CD14-positive monocyte (primary cell): ENCODE measurements at regions not wholly inside any gene's neighbourhood (a gene's known extent, or its start where the extent isn't known, plus 50 kb on each side); places are given as distances from the start of the nearest gene placed in this dataset.

ENCODE experiments used
- DNase-seq, 3 donors: peaks; one replicate each; pipeline ENCODE4 v3.0.0-alpha.2; 2011 to 2022
- H2AFZ ChIP-seq: 2 replicates; pipeline ENCODE4 v1.6.0; 2012; ENCODE audit warnings: mild to moderate bottlenecking, low read depth, low read length, inconsistent platforms; ENCODE audit not compliant: insufficient read depth, poor library complexity, severe bottlenecking
- H3K27ac ChIP-seq, 2 donors: 1 replicate in 1 of 2; 2 replicates in 1 of 2; pipeline ENCODE4 v1.5.1; 2012 to 2013; ENCODE audit warnings: low read length in 2 of 2, control low read depth in 1 of 2, inconsistent platforms in 1 of 2, low read depth in 1 of 2, mild to moderate bottlenecking in 1 of 2
- H3K27me3 ChIP-seq, 2 donors: one replicate each; pipeline versions ENCODE4 v1.6.0 to v1.6.1; 2011 to 2013; ENCODE audit warnings: low read length in 2 of 2; ENCODE audit not compliant: control insufficient read depth in 2 of 2, insufficient read depth in 2 of 2
- H3K36me3 ChIP-seq, 2 donors: replicated peaks in 1 of 2; 1 replicate in 1 of 2; 2 replicates in 1 of 2; pipeline versions ENCODE4 v1.5.1 to v1.6.1; 2012 to 2013; ENCODE audit warnings: low read length in 2 of 2, control low read depth in 1 of 2, inconsistent platforms in 1 of 2, mild to moderate bottlenecking in 1 of 2; ENCODE audit not compliant: insufficient read depth in 2 of 2, control insufficient read depth in 1 of 2
- H3K4me1 ChIP-seq, 2 donors: 1 replicate in 1 of 2; 2 replicates in 1 of 2; pipeline versions ENCODE4 v1.5.1 to v1.6.1; 2012 to 2013; ENCODE audit warnings: low read length in 2 of 2, control low read depth in 1 of 2, inconsistent platforms in 1 of 2, mild to moderate bottlenecking in 1 of 2, moderate library complexity in 1 of 2; ENCODE audit not compliant: insufficient read depth in 2 of 2, control insufficient read depth in 1 of 2
- H3K4me2 ChIP-seq: replicated peaks from 2 replicates; pipeline ENCODE3; 2012; ENCODE audit warnings: low read length, moderate library complexity, mild to moderate bottlenecking; ENCODE audit not compliant: poor library complexity, severe bottlenecking; ENCODE audit errors: extremely low read depth
- H3K4me3 ChIP-seq, 3 experiments: fragments of 200-600 bp in 1 of 3; sonication (generic) in 1 of 3; replicated peaks in 1 of 3; 1 replicate in 2 of 3; 2 replicates in 1 of 3; pipeline ENCODE4 v1.5.1; 2011 to 2013; ENCODE audit warnings: low read length in 3 of 3, mild to moderate bottlenecking in 3 of 3, control low read depth in 2 of 3, low read depth in 2 of 3, inconsistent platforms in 1 of 3, moderate library complexity in 1 of 3
- H3K79me2 ChIP-seq: 2 replicates; pipeline ENCODE4 v1.6.0; 2012; ENCODE audit warnings: mild to moderate bottlenecking, control low read depth, inconsistent platforms, low read length, moderate library complexity; ENCODE audit not compliant: insufficient read depth
- H3K9ac ChIP-seq: 2 replicates; pipeline ENCODE4 v1.6.0; 2017; ENCODE audit warnings: low read length, mild to moderate bottlenecking; ENCODE audit not compliant: insufficient read depth, poor library complexity, severe bottlenecking
- H3K9me3 ChIP-seq, 2 donors: replicated peaks in 1 of 2; 1 replicate in 1 of 2; 2 replicates in 1 of 2; pipeline versions ENCODE4 v1.5.1 to v1.6.1; 2012 to 2013; ENCODE audit warnings: low read length in 2 of 2, control low read depth in 1 of 2; ENCODE audit not compliant: control insufficient read depth in 1 of 2, insufficient read depth in 1 of 2
- H4K20me1 ChIP-seq: 2 replicates; pipeline ENCODE4 v1.6.0; 2012; ENCODE audit warnings: mild to moderate bottlenecking, low read length, control low read depth, moderate library complexity; ENCODE audit not compliant: insufficient read depth
- H3K27ac Mint-ChIP-seq, 7 donors: one replicate each; pipeline ENCODE4 v1.8.0; 2020; ENCODE audit warnings: mild to moderate bottlenecking in 7 of 7, mixed read lengths in 7 of 7, moderate library complexity in 6 of 7, inconsistent platforms in 2 of 7
- H3K27me3 Mint-ChIP-seq, 3 donors: one replicate each; pipeline ENCODE4 v1.8.0; 2021 to 2022; ENCODE audit warnings: low read depth in 3 of 3, mild to moderate bottlenecking in 3 of 3, mixed read lengths in 3 of 3, moderate library complexity in 3 of 3, inconsistent platforms in 1 of 3
- H3K36me3 Mint-ChIP-seq, 2 donors: one replicate each; pipeline ENCODE4 v1.8.0; 2020; ENCODE audit warnings: mixed read lengths in 2 of 2, inconsistent platforms in 1 of 2, mild to moderate bottlenecking in 1 of 2
- H3K4me1 Mint-ChIP-seq: one replicate; pipeline ENCODE4 v1.8.0; 2020; ENCODE audit warnings: mild to moderate bottlenecking, mixed read lengths
- H3K4me3 Mint-ChIP-seq, 2 donors: one replicate each; pipeline ENCODE4 v1.8.0; 2020; ENCODE audit warnings: mild to moderate bottlenecking in 2 of 2, mixed read lengths in 2 of 2, moderate library complexity in 1 of 2
- H3K9me3 Mint-ChIP-seq, 7 donors: one replicate each; pipeline ENCODE4 v1.8.0; 2020 to 2022; ENCODE audit warnings: mixed read lengths in 7 of 7, mild to moderate bottlenecking in 6 of 7, moderate library complexity in 6 of 7, inconsistent platforms in 2 of 7
- WGBS: methylation state at CpG from one replicate; pipeline ENCODE4 v1.1.5; 2013; ENCODE audit warnings: missing lambda C conversion rate; ENCODE audit not compliant: insufficient coverage; 5-methylcytosine and 5-hydroxymethylcytosine counted together
- intact Hi-C, 2 donors: fragments of 100-400 bp; cut with micrococcal nuclease; formaldehyde crosslinking; loops; one replicate each; pipeline versions ENCODE4 v1.15.0 to v1.15.1; 2023
- TF ChIP-seq, protein P1 (sequence below): fragments of 200-600 bp; IDR thresholded peaks from one replicate; pipeline ENCODE4 v1.8.0; 2022; ENCODE audit warnings: antibody characterized with exemption, mild to moderate bottlenecking

DNA sequence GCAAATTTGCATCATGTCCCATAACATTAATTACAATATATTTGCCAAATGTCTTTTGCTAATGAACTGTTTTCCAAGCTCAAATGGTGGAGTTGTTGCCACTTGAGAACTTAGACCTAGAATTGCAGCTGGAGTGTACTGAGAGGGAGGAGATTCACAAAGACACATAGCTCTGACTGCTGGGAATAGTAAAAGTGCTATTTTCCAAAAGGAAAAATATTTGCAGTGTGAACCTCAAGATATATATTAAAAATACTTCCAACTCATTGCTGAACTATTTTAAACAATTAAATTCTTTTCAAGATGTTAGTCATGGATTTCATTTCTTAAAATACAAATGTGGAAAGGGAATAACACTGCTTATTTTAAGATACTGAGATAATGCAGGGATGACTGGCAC, 666.8 kb upstream of the ARPP21 start:
- Histone ChIP-seq H3K9ac (no peak overlapping the region), H3K79me2 (no peaks in the 10 kb centered on the region), H3K4me1 (no peaks in the 10 kb centered on the region), H3K36me3 (no peaks in the 10 kb centered on the region), H2AFZ (no peak overlapping the region), H3K4me3 (no peak overlapping the region), H3K27me3 (no peaks in the 10 kb centered on the region), H3K9me3 (no peaks in the 10 kb centered on the region), H4K20me1 (no peaks in the 10 kb centered on the region), H3K27ac (no peak overlapping the region), H3K4me2 (no peak overlapping the region)
- Mint-ChIP-seq H3K4me3 (no peak overlapping the region), H3K27ac (no peak overlapping the region), H3K4me1 (no peaks in the 10 kb centered on the region), H3K36me3 (no peaks in the 10 kb centered on the region), H3K27me3 (no peaks in the 10 kb centered on the region), H3K9me3 (peaks cover 0 to 8% (median 2%) of the 10 kb centered on the region in 7 donors)
- DNase-seq, result no peak
- TF ChIP-seq, protein P1, sequence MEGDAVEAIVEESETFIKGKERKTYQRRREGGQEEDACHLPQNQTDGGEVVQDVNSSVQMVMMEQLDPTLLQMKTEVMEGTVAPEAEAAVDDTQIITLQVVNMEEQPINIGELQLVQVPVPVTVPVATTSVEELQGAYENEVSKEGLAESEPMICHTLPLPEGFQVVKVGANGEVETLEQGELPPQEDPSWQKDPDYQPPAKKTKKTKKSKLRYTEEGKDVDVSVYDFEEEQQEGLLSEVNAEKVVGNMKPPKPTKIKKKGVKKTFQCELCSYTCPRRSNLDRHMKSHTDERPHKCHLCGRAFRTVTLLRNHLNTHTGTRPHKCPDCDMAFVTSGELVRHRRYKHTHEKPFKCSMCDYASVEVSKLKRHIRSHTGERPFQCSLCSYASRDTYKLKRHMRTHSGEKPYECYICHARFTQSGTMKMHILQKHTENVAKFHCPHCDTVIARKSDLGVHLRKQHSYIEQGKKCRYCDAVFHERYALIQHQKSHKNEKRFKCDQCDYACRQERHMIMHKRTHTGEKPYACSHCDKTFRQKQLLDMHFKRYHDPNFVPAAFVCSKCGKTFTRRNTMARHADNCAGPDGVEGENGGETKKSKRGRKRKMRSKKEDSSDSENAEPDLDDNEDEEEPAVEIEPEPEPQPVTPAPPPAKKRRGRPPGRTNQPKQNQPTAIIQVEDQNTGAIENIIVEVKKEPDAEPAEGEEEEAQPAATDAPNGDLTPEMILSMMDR, result no peak
- intact Hi-C loops, result no loop called here

DNA sequence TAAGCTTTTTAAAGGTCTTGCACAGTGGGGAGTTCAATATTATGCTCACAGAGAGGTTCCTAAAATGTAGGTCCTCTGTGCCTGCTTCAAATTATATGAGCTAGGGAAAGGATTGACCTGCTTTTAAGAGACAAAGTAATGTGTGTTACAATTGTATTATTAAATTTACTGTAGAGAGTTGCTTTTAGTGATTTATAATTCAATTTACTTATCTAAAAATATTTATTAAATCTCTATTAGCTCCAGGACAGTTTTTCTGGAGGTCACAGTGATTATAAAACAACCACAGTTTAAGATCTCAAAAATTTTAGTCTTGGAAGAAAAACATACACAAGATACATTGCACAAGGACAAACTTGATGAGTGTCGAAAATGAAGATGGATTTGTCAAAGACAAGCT, 665.7 kb upstream of the ARPP21 start:
- Histone ChIP-seq H3K4me3 (no peak overlapping the region), H2AFZ (no peak overlapping the region), H3K9ac (no peak overlapping the region), H3K4me1 (no peaks in the 10 kb centered on the region), H3K36me3 (no peaks in the 10 kb centered on the region), H3K79me2 (no peaks in the 10 kb centered on the region), H4K20me1 (no peaks in the 10 kb centered on the region), H3K4me2 (no peak overlapping the region), H3K9me3 (no peaks in the 10 kb centered on the region), H3K27me3 (no peaks in the 10 kb centered on the region), H3K27ac (no peak overlapping the region)
- WGBS, result 80% methylated on average over 1 of the region's 1 CpG
- no peak for DNase-seq
- no peak overlapping the region for H3K4me3 Mint-ChIP-seq
- intact Hi-C loops, result no loop called here
- no peak overlapping the region for H3K27ac Mint-ChIP-seq
- no peaks in the 10 kb centered on the region for H3K4me1 Mint-ChIP-seq
- no peaks in the 10 kb centered on the region for H3K36me3 Mint-ChIP-seq
- H3K9me3 Mint-ChIP-seq, result peaks cover 0 to 9% (median 2%) of the 10 kb centered on the region in 7 donors
- TF ChIP-seq, protein P1, result no peak
- H3K27me3 Mint-ChIP-seq, result no peaks in the 10 kb centered on the region
